ENCODE measurements at regions not wholly inside any gene's neighbourhood (a gene's known extent, or its start where the extent isn't known, plus 50 kb on each side); places are given as distances from the start of the nearest gene placed in this dataset.
"Not testable (repeated sequence)": the region's sequence is repeated elsewhere in the genome, so short reads cannot be mapped to it uniquely, and the experiment has no call there.

DNA sequence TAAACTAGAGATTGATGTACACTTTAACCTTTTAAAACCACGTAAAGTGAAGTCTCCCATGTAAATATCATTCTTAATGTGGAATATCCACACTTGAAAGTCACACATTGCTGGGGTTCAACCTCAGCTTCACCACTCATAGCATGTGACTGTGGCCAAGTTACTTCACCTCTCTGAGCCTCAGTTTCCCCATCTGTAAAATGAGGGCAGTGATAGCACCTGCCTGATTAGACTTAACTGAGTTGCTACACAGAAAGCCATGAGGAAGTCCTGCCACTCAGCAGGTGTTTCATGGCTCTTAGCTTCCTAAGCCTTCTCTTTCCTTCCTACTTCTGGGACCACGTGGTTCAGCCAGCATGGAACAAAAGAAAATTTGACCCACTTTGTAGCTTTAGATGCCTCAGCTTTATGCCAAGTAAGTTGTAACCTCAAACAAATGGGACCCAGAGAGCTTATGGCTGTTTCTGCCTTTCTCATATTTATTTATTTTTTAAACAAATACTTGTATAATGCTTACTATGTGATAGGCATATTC is 277.3 kb upstream of the KLF3 start:
- DNase-seq, result no peak

DNA sequence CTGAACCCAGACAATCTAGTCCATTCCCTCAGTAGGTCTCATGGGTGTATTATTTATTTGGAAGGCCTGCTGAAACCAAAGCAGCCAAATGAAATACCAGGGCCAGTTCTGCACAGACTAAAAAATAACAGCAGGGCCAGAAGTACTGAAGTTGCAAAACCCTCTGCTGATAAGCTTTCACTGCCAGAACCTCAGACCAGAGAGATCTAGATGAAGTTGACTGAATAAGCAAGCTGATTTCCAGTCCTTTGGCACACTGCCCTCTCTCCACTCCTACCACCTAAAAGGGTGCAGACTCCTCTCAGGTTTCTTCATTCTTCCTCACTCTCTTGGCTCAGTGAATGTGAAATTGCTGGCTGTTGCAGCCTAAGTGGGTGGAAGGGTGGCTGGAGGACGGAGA is 276.7 kb upstream of the KLF3 start:
- DNase-seq, result no peak

DNA sequence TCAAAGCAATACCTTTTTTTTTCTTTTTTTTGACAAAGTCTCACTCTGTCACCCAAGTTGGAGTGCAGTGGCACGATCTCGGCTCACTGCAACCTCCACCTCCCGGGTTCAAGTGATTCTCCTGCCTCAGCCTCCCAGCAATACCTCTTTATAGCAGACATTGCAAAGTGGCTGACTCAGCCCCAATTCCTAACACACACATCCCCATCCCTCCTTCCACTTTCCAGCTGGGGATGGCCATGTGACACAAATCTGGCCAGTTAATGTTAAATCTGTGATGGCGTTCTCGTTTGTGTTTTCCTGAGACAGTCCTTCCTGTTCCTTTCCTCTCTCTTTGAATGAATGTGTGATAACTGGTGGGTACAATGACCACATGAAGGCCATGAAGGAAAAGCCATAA is 276.2 kb upstream of the KLF3 start:
- no peak for DNase-seq

DNA sequence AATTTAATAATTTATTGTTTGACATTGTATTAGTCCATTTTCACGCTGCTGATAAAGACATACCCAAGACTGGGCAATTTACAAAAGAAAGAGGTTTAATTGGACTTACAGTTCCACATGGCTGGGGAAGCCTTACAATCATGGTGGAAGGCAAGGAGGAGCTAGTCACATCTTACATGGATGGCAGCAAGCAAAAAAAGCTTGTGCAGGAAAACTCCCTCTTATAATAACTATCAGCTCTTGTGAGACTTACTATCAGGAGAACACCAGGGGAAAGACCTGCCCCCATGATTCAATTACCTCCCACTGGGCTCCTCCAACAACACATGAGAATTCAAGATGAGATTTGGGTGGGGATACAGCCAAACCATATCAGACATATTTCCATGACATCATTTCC is 275.1 kb upstream of the KLF3 start:
- DNase-seq, result not testable (repeated sequence)

DNA sequence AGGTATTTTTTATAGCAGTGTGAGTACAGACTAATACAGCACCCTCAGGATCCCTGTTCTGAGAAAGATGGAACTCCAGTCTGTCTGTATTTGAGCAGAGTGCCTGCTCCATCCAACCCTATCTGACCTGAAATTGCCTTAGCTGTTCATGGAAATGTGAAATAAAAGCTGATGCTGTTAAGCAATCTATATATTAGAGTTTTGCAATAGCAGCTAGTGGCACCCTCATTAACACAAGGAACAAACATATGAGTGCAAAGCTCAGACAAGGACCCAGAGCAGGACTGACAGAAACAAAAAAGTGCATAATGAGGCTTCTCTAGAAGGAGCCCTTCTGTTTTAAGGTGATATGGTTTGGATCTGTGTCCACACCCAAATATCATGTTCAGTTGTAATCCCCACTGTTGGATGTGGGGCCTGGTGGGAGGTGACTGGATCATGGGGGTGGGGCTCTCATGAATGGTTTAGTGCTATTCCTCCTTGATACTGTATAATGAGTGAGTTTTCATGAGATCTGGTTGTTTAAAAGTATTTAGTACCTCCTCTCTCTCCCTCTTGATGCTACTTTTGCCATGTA is 272.9 kb upstream of the KLF3 start:
- DNase-seq, result no peak

DNA sequence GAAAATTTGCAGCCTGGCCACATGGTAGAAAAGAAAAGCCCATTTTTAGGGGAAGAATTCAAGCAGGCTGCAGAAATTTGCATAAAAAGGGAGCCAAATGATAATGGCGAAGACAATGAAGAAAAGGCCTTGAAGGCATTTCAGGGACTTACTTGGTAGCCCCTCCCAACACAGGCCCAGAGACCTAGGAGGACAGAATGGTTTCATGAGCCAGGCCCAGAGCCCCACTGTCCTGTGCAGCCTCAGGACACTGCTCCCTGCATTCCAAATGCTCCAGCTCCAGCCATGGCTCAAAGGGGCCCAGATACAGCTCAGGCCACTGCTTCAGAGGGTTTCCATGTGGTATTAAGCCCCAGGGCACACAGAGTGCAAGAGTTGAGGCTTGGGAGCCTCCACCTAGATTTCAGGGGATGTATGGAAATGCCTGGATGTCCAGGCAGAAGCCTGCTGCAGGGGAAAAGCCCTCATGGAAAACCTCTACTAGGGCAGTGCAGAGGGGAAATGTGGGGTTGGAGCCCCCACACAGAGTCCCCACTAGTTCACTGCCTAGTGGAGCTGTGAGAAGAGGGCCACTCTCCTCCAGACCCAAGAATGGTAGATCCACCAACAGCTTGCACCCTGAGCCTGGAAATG is 271.7 kb upstream of the KLF3 start:
- no peak for DNase-seq

DNA sequence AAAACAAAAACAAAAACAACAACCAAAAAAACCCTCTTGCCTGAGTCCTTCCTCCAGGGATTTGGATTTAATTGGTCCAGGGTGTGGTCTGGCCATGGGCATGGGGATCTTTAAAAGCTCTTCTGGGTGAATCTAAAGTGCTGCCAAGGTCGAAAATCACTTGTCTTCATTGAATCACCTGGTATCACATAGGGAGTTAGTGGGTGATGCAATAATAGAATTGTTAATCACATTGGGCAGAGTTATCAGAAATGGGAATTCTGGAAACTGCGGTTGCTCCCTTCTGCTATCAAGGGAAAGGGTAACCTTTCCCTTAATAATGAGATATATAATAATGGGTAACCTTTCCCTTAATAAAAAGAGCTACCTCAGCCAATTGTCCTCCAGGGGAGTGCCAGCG is 267.9 kb upstream of the KLF3 start:
- DNase-seq, result no peak

DNA sequence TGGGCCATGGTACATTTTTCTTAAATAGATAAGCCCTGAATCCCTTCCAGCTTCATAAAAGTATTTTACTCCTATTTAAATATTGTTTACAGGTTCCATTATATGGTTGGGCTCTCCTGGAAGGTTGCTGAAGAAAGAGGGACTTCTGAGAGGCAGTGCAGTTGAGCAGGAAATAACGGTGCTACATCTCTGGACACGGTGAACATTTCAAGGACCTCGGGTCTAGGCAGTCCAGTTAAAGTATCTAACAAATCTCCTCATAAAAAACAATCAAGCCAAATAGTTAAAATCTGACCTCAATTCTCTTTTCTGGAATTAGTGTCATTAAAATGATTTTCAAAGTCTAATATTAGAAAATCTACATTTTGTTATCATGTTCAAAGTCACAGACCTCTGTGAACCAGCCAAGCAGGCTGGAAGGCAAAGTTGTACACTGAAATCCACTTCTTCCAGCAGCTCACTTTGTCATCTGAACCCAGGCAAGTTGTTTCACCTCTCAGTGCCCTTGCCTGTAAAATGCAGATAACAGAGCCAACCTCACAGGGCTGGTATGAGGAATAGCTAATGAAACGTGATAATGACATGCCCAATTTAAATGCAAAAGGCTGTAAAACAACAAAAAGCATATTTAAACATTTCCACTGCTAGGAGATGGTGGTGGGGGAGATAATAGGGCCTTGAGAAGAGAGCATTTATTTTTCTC is 267.0 kb upstream of the KLF3 start:
- DNase-seq, result no peak

DNA sequence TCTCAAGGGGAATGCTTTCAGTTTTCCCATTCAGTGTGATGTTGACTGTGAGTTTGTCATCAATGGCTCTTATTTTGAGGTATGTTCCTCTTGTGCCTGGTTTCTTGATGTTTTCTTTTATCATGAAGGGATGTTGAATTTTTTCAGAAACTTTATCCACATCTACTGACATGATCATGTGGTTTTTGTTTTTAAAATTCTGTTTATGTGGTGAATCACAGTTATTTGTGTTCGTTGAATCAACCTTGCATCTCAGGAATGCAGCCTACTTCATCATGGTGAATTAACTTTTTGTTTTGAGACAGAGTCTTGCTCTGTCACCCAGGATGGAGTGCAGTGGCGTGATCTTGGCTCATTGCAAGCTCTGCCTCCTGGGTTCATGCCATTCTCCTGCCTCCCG is 263.1 kb upstream of the KLF3 start:
- no peak for DNase-seq

DNA sequence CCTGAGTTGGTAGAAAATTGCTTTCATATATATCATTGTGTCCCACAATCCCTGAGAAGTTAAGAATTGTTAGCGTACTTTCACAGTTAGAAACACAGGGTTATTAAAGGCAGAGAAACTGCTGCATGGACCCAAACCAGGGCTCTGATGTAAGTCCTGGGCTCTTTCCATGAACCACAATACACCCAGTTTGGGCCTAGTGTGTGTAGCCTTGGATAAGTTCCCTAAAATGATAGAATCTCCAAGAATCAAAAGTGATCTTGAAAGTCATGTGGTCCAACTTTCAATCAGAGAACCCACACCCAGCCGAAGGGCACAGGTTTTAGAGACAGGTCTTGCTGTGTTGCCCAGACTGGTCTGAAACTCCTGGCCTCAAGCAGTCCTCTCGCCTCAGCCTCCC is 257.8 kb upstream of the KLF3 start:
- DNase-seq, result no peak

DNA sequence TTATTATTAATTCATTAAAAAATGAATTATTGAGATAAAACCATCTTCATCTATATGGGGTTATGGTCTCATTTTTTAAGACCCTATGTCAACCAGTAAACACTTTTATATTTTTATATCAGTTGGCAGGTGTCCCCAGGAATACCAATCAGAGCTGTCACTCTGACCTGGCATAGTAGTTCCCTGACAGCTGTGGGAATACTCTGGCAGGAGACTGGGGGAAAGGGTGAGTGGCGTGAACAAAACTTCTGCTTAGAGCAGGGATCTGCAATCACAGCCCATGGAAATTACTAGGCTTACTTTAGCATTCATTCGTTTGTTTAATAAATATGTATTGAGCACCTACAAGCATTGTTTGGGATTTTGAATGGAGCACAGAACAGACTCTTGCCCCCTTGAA is 254.1 kb upstream of the KLF3 start:
- no peak for DNase-seq

DNA sequence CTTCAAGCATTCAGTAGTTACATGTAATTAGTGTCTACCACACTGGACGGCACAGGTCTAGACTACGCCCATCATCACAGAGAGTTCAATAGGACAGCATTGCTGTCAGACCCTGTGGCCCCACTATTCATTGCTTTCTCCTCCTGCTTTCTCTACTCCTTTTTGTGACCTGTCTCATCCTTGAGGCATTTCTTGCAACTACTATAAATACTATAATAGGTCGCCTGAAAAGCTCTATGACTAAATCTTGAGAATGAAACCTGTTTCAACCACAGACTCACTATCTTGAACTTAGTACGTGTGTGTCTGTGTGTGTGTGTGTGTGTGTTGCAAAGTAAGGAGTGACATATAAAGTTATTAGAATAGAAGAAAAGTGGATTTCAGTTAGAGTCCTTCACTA is 252.9 kb upstream of the KLF3 start:
- DNase-seq, result no peak

DNA sequence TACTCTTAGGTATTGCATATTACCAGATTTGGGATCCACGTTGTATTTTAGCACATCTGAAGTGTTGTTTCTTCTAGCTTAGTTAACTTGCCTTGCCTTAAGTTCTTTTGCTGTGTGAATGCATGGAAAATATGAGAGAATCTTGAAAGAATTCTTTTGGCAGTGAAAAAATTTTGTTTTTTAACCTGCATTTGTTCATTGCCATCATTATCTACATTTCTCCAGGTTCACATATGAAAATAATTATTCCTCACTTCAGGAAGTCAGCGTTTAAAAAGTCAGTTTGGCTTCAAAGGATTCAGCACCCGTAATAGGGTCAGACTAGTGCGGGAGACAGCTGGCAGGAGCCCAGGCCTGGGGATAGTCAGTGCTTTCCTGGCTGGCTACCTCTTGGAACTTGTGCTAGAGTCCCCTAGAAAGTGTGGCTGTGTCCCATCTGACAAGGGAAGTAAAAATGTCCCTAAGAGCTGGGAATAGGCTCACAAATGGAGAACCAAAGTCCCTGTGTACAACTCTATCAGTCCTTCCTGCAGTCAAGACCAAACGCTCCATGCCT is 251.9 kb upstream of the KLF3 start:
- DNase-seq, result no peak

DNA sequence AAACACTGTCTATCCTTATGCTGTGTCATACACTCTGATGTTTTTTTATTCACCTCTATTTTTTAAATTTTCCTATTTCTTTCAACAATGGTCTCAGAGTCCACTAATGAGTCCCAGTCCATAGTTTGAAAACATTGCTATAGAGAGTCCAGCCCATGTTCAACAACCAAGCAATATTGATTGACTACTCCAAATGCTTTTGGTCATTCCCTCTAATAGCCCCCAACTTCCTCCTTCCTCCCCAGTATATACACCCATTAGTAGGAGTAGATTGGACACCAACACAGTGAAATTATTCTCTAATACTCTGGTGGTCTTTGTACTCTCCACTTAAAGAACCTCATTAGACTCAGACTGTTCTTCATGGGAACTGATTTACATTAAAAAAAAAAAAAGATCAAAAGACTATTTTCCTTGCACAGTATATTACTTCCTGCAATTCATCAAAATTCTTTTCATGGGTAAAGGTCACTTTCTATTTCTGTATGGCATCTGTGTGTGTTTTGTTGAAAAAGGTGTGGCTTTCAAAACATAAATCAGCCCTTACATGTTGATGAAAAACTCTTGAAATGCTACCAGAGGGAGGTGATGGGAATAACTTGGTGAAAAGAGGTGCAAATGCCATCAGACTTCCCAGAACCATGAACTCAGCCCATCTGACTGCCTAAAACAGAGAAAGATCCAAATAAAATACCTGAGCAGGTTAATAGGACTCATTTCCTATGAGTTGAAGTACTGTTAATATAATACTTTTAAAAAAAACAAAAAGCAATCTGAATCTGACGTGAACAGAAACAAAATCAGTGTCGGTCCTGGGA is 250.3 kb upstream of the KLF3 start:
- no peak for DNase-seq

DNA sequence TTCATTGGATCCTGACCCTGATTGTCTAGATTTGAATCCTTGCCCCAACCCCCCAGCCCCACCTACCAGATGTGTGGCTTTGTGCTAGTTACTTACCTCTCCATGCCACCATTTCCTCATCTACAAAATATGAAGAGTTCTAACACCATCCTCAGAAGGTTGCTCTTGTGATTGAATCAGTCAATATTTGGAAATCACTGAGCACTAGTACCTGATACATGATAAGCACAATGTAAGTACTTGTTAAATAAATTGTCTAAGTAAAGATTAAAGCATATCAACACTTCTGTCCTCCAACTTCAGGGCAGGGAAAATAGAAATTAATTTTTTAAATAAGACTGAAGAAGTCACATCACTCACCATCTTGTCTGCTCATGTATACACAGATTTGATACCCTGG is 249.6 kb upstream of the KLF3 start:
- no peak for DNase-seq

DNA sequence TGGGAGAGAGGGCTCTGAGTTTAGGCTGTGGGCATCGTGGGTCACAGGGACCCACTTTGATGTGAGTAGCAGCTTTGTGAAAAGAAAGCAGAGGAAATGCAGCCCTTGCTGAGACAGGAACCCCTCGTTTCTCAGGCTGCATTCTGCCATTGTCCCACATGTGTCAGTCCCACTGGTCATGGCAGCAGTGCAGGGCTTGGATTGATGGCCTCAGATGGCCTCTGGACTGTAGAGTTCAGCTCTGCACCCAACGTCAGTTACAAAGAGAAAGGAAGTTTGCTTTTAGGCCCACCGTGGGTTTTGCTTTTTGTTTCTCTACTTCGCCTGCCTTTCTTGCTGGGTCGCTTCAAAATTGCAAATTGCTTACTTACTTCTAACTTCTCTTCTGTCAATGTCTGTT is 248.3 kb upstream of the KLF3 start:
- no peak for DNase-seq

DNA sequence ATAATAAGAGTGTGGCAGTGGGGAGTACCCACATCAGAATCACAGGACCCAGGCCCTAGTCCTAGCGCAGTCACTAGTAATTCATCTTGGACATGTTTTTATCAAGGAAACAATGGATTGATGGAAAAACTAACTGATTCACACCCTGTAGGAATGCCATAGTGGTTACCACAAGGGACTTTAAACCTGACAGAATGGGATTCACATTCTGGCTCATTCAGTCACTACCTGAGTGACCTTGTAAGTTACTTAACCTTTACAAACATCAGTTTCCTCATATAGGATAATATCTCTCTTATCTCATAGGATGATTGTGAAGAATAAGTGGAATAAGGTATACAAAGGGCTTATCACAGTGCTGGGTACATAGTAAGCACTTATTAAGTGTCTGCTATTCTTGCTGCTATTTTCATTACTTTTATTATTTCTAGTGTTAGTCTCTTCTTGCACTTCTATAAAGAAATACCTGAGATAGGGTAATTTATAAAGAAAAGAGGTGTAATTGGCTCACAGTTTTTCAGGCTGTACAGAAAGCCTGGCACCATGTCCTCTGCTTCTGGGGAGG is 247.5 kb upstream of the KLF3 start:
- DNase-seq, result no peak

DNA sequence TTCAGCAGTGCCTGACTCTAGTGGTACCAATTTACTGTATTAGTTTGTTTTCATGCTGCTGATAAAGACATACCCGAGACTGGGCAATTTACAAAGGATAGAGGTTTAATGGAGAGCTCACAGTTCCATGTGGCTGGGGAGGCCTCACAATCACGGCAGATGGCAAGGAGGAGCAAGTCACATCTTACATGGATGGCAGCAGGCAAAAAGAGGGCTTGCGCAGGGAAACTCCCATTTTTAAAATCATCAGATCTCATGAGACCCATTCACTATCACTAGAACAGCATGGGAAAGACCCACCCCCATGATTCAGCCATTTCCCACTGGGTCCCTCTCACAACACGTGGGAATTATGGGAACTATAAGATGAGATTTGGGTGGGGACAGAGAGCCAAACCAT is 243.7 kb upstream of the KLF3 start:
- DNase-seq, result not testable (repeated sequence)

DNA sequence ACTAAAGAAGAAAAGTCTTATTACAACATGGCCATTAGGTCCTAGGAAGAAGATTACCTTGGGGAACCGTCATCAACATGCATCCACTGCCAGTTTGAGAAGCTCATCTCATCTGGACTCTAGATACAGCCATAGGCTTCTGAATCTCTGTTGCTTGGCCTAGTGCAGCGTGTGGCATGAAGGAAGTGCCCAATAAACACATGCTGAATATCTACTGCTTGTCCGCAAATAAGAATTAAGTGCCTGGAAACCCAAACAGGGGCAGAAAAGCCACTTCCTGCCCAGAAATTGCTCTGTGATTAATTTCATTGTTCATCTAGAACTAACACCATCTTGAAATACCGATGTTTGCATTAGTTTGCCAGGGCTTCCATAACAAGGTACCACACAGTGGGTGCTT is 241.1 kb upstream of the KLF3 start:
- no peak for DNase-seq

DNA sequence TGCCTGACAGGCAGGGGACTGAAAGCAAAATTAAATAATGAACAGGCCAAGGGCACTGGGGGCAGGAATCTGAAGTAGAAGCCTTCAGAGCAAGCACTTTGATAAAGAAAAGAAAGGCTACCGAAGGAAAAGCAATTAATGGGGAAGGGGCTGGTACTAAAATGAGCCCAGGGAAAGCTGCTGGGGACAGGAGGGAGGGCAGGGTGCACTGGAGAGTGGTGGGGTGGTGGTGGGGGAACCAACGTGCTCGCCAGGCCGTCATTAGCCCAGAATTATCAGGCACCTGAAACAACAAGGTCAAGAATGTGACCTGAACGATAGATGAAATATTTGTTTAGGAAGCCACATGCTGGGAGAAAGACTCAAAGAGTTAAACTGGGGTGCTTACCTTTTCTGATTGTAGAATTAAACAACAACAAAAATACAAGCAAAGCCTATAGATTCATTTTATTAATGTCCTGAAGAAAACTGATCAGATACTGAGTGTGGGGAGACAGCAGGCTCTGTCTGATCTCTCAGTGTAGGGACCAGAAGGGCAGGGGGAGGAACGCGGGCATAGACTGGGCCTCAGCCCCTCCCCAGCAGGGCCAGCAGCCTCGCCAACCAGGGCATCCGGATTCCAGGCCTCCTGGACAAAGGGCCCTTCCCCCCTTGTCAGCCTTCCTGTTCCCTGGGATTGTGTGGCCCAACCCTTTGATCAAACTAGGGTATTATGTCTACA is 239.7 kb upstream of the KLF3 start:
- DNase-seq, result no peak

DNA sequence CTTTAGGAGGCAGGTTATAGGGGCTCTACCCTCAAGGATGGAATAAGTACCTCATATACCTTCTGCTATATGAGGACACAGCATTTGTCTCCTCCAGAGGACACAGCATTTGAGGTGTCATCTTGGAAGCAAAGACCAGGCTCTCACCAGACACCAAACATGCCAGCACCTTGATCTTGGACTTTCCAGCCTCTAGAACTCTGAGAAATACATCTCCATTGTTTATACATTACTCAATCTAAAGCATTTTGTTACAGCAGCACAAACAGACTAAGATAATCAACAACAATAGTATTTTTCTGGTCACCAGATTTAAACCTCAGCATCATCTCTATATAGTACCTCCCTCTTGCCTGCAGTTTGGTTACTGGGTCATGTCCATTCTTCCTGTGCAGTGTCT is 237.5 kb upstream of the KLF3 start:
- no peak for DNase-seq

DNA sequence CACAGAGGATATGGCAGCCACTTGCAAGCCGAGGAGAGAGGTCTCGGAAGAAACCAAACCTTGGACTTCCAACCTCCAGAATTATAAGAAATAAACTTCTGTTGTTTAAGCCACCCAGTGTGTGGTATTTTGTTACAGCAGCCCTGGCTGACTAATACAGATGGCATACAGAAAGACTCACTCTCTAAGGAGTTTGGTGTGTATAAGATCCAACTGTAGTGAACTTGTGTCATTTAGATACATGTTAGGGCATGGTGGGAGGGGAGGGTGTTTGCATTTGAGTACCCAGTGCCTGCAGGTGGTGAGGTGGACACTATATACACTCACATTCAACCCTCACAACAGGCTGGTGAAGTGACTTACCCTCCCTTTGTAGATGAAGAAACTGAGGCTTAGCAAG is 233.2 kb upstream of the KLF3 start:
- DNase-seq, result no peak
